HG02798 (cell line): ENCODE measurements at regions not wholly inside any gene's neighbourhood (a gene's known extent, or its start where the extent isn't known, plus 50 kb on each side); places are given as distances from the start of the nearest gene placed in this dataset.

Experiments used
- ATAC-seq: cut with Tn5 transposase; IDR thresholded peaks from one replicate; pipeline ENCODE4 v1.9.1; 2021; ENCODE audit warnings: mild to moderate bottlenecking; ENCODE audit not compliant: unreplicated experiment, poor library complexity

- ATAC-seq, result no peak
Observed at GRCh38 chr3:84439476-84439875, 519.3 kb upstream of the CADM2 start.

DNA sequence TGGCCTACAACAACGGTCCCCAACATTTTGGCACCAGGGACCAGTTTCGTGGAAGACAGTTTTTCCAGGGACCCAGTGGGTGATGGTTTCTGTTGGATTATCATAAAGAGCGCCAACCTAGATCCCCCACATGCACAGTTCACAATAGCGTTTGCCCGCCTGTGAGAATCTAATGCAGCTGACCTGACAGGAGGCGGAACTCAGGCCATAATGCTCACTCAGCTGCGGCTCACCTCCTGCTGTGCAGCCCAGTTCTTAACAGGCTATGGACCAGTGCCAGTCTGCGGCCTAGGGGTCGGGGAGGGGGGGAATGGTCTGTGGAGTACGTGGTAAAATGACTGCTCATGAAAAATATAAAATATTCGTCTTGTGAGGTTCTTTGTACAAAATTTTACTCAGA is 518.5 kb upstream of the CADM2 start:
- ATAC-seq, result no peak

DNA sequence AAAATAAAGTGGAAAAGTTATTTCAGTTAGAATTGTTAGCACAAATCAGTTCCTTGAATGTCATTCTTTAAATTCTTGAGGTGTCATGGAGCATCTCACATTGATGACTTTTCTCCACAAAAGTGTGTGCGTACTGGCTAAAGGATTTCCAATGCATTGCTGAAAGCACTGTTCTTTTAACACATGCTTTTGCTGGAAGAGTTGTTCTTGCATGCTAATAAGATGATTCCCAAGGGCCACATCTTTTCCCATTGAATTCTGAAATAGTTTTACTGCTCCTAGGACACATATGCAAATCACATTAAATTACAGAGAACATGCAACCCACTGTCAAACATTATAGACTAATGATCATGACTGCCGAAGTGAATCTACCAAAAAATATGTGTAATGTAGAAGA is 516.3 kb upstream of the CADM2 start:
- ATAC-seq, result no peak

DNA sequence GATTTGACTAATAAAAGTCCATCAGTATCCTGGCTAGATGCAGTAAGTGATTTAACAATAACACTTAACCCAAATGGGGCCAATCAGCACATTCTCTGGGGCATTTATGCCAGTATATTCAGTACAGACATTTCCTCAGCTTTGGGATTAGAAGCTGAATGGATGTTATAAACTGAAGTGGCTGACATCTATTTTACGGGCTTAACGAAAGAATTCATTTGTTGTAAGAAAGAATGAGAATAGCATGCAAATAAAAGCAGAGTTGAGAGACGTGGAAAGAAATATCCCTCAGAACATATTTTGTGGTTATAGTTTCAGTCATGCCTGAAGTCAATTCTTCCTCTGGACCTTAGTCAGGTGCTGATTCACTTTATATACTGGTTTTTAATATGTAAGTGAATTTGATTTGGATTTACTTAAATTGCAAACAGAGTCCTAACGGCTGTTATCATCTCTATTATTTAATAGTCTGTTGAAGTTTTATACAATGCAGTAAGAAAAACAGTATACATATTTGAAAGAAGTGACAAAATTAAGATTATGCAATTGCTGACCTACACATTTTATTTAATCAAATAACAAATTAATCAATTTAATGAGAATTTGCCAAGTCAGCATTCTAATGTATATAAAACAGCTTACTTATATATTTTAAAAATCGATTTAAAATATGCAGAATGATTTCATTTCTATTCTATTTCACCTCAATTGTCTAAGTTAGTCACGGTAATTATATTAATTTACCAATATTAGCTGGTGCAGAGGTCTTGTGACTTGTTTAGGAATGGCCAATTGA is 513.9 kb upstream of the CADM2 start:
- ATAC-seq, result no peak

- ATAC-seq, result no peak
Observed at GRCh38 chr3:84487296-84487695, 471.5 kb upstream of the CADM2 start.

DNA sequence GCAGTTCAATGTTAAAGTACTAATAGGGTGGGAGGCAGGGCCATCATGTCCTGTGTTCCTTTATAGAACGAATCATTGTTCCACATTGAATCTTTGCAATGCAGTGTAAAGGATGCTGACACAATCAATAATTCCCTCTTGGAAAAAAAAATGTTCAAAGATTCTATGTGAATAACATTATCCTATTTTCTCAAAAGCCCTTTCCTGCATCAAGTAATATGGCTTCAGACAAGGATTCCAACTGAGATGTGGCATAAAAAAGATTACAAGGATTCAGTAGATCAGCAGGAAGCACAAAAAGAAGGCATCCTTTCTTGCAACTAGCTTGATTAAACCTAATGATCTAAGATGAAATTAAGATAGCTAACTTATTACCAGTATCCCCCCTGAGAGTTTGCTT is 454.0 kb upstream of the CADM2 start:
- ATAC-seq, result no peak

- ATAC-seq, result no peak
Observed at GRCh38 chr3:84510007-84510406, 448.8 kb upstream of the CADM2 start.

DNA sequence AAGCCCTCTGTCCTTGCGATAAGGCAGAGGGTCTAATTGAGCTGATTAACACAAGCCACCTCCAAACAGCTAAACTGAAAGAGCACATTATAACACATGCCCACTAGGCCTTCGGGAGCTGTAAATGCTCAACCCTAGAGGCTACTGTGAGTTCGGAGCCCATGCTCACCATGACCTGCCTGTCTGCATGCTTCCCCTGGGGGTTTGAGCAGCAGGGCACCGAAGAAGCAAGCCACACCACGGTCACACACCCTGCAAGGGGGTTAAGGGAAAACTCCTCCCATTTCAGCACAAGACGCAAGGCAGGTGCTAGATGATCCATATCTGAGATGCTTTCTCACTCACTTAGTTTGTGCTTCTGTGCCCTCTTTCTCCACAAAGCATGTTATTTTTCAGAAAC is 435.9 kb upstream of the CADM2 start:
- no peak for ATAC-seq

- no peak for ATAC-seq
Observed at GRCh38 chr3:84536916-84537315, 421.9 kb upstream of the CADM2 start.

DNA sequence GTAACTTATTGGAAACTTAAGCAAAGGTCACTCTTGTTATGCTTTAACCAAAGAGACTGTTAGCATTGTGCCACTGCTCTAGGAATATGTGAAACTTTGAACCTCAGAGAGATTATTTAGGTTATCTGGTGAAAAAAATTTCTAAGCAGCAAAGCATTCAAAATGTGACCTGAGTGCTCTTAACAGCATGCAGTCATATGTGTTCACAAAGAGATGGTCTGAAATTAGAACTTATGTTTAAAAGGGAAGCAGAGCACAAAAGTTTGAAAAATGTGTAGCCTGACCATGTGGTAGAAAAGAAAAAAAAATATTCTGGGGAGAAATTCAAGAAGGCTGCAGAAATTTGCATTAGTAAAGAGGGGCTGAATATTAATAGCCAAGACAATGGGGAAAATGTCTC is 420.2 kb upstream of the CADM2 start:
- ATAC-seq, result no peak

- no peak for ATAC-seq
Observed at GRCh38 chr3:84547207-84547606, 411.6 kb upstream of the CADM2 start.

DNA sequence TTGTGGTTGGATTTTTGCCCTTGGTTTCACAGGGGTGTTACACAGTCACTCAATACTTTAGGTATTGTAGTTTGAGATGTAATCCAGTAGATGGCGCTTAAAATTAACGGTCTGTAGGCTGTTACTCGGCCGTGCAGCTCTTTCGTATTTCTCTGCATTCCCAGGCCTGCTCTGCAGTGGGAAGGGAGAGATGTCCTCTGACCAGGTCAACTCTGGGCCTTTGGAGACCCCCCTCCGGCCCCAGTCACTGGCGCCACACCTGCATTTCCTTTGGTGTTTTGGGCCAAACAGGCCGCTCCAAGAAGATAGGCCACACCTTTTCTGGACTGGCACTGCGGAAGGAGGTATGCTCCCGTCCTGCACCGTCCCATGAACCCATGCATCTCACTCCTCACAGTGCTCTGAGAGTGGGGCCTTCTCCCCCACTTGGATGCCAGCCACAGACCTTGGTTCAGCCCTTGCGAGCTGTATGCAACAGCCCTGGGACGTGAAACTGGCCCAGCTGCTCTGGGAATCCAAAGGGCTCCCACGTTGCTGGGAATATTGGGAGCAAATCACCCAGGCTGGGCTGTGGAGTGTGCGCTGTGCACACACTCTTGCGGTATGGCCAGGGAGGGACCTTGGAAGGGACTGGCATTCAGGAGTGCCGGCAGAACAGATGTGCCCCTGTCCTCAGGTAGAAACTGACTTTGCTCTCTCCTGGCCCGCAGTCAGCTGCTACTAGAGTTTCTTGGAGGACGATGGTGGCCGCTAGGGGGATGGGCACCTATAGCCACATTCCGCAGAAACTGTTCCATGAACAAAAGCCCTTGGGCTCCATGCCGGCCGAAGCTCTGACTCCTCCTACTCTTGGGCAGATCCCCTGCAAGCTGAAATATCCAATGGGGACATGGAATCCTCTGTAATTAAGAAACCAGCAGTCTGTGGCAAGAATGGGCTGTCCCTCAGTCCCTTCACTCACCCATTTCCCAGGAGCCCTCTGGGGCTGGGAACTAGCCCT is 410.5 kb upstream of the CADM2 start:
- peak; percentile 98 for ATAC-seq

GRCh38 chr3:84555629-84556028 is 403.2 kb upstream of the CADM2 start:
- ATAC-seq, result no peak

- no peak for ATAC-seq
Observed at GRCh38 chr3:84566256-84566655, 392.5 kb upstream of the CADM2 start.

- no peak for ATAC-seq
Observed at GRCh38 chr3:84567796-84568195, 391.0 kb upstream of the CADM2 start.

DNA sequence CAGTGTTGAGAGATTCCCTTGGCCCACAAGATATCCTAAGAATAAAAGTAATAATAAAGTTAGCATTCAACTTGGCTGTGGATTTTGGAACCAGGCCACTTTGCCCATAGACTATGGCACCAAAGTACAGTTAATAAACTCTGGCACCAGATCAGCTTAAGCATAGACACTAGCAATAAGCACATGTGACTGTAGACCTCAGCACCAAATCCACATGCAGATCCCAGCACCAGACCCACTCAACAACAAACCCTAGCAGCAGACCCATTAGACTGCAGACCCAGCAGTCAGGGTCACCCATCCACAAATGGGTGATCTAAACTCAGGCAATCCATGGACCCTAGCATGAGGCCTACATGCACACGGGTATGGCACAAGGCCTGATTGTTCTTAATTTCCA is 384.8 kb upstream of the CADM2 start:
- no peak for ATAC-seq

GRCh38 chr3:84586427-84586826 is 372.4 kb upstream of the CADM2 start:
- no peak for ATAC-seq

- ATAC-seq, result no peak
Observed at GRCh38 chr3:84600703-84601225, 358.0 kb upstream of the CADM2 start.

DNA sequence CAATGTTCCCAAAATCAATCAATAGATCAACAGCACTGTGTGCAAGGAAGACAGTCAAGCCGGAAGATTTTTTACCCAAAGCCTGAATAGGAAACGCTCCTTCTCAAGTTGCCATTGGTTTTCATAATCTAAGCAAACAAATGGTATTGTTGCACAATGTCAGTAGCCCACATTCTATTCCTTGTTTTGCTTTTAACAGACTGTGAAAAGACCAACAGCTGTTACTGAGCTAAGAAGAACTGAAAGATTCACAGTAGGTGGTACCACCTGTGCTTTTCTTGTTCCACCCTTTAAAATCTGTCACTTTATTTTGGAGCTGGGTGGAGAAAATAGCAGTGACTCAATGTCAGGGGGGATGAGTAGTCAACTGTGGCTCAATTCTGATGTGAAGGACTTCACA is 357.5 kb upstream of the CADM2 start:
- no peak for ATAC-seq

- no peak for ATAC-seq
Observed at GRCh38 chr3:84621823-84622222, 337.0 kb upstream of the CADM2 start.

DNA sequence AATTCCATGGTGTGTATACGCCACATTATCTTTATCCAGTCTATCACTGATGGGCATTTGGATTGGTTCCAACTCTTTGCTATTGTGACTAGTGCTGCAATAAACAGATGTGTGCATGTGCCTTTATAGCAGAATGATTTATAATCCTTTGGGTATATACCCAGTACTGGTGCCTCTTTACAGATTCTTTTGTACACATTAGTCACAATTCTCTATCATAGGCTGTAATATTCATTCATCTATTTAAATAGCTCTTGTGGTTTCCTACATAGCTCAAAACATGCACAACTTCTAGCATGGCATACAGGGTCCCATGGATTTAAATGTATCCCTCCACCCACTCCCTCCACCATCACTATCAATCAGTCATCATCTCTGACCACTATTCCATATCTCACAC is 324.1 kb upstream of the CADM2 start:
- no peak for ATAC-seq
